ENCODE measurements at regions not wholly inside any gene's neighbourhood (a gene's known extent, or its start where the extent isn't known, plus 50 kb on each side); places are given as distances from the start of the nearest gene placed in this dataset.

- TF ChIP-seq CBX2 (IDR thresholded peaks at IDR 0.05; ENCODE audit: borderline replicate concordance, low read depth) (no peak), HOXB13 (CRISPR knock-in tag; IDR thresholded peaks at IDR 0.05; ENCODE audit: low read depth) (no peak), CHD2 (IDR thresholded peaks at IDR 0.05; ENCODE audit: low read length, partially characterized antibody) (no peak), HEYL (CRISPR knock-in tag; IDR thresholded peaks at IDR 0.05) (no peak), EHMT2 (IDR thresholded peaks at IDR 0.05; ENCODE audit: low read depth) (no peak), RARB (CRISPR knock-in tag; IDR thresholded peaks at IDR 0.05) (no peak), MYC (IDR thresholded peaks at IDR 0.05; ENCODE audit: borderline replicate concordance, low read length) (no peak), RFX5 (IDR thresholded peaks at IDR 0.05) (no peak), EP300 (IDR thresholded peaks at IDR 0.05) (peak in 1 of 2 experiments; percentile 67; a peak in 1 of 5 replicates), SMC3 (IDR thresholded peaks at IDR 0.05) (no peak; the same call in 2 of the 3 replicates), BCL3 (IDR thresholded peaks at IDR 0.05) (0 out of 3 replicates have a peak, but pooled peaks have one; percentile 43), PHF8 (IDR thresholded peaks at IDR 0.05; ENCODE audit: borderline replicate concordance, low read depth) (no peak), JUNB (IDR thresholded peaks at IDR 0.05) (peak; percentile 97), FOSB (CRISPR knock-in tag; IDR thresholded peaks at IDR 0.05) (no peak), HOXA7 (CRISPR knock-in tag; IDR thresholded peaks at IDR 0.05) (no peak), ZNF302 (CRISPR knock-in tag; IDR thresholded peaks at IDR 0.05) (no peak), POLR2AphosphoS2 (conservative IDR thresholded peaks at IDR 0.05; ENCODE audit: low read length) (no peak), RNF2 (IDR thresholded peaks at IDR 0.05; ENCODE audit: borderline replicate concordance, low read depth) (no peak), HOXB5 (CRISPR knock-in tag; IDR thresholded peaks at IDR 0.05) (no peak), HES2 (IDR thresholded peaks at IDR 0.05) (peak; percentile 59; the same call in 1 of the 2 replicates), TFCP2L1 (CRISPR knock-in tag; IDR thresholded peaks at IDR 0.05) (no peak), POLR2A (IDR thresholded peaks at IDR 0.05; ENCODE audit: low read length) (no peak), RAD21 (conservative IDR thresholded peaks at IDR 0.05 in 1 of 2, IDR thresholded peaks at IDR 0.05 in 1 of 2) (peak in 1 of 2 experiments; percentile 26; a peak in 1 of 5 replicates), NFE2L2 (conservative IDR thresholded peaks at IDR 0.05; ENCODE audit: low read length) (no peak), CEBPB (IDR thresholded peaks at IDR 0.05) (peak; percentile 93), HDAC2 (IDR thresholded peaks at IDR 0.05) (no peak), TP53 (CRISPR knock-in tag; IDR thresholded peaks at IDR 0.05) (no peak), MAZ (IDR thresholded peaks at IDR 0.05; ENCODE audit: borderline replicate concordance, low read depth, low read length) (no peak), ZFP36 (IDR thresholded peaks at IDR 0.05; ENCODE audit: borderline replicate concordance, partially characterized antibody) (no peak), RCOR1 (IDR thresholded peaks at IDR 0.05; ENCODE audit: low read depth, low read length) (no peak), KDM5A (IDR thresholded peaks at IDR 0.05) (no peak), CTCF (IDR thresholded peaks at IDR 0.05) (no peak), GATA3 (IDR thresholded peaks at IDR 0.05; ENCODE audit: borderline replicate concordance) (peak; percentile 75; the same call in 1 of the 2 replicates), JUN (IDR thresholded peaks at IDR 0.05) (peak in 1 of 2 experiments; percentile 61; a peak in 1 of 5 replicates), FOSL2 (IDR thresholded peaks at IDR 0.05) (peak; percentile 94), FOSL2 (CRISPR knock-in tag; IDR thresholded peaks at IDR 0.05) (peak; percentile 92), FOXS1 (CRISPR knock-in tag; IDR thresholded peaks at IDR 0.05) (no peak), MAX (IDR thresholded peaks at IDR 0.05) (peak; percentile 19; the same call in 1 of the 2 replicates), SREBF2 (IDR thresholded peaks at IDR 0.05) (no peak), CHD4 (IDR thresholded peaks at IDR 0.05; ENCODE audit: borderline replicate concordance) (no peak), BHLHE40 (IDR thresholded peaks at IDR 0.05; ENCODE audit: low read depth, low read length) (no peak), KDM1A (IDR thresholded peaks at IDR 0.05; ENCODE audit: low read depth) (no peak), ZSCAN20 (CRISPR knock-in tag; IDR thresholded peaks at IDR 0.05) (no peak), ELK1 (IDR thresholded peaks at IDR 0.05; ENCODE audit: low read depth, low read length) (no peak)
Observed at GRCh38 chr2:163210430-163210918, 371.9 kb upstream of the KCNH7 start (continued).

Measured in A549 (cell line).